ENCODE measurements at regions not wholly inside any gene's neighbourhood (a gene's known extent, or its start where the extent isn't known, plus 50 kb on each side); places are given as distances from the start of the nearest gene placed in this dataset.

GRCh38 chr12:60212159-60213000 is 616.6 kb downstream of the SLC16A7 start:
- TF ChIP-seq REST (IDR thresholded peaks at IDR 0.05; ENCODE audit: insufficient replicate concordance, low read depth) (no peak), CTCF (IDR thresholded peaks at IDR 0.05; ENCODE audit: insufficient read depth, low read length) (no peak), POLR2AphosphoS5 (IDR thresholded peaks at IDR 0.05; ENCODE audit: low read depth) (no peak), GABPA (IDR thresholded peaks at IDR 0.05; ENCODE audit: low read depth) (no peak)
